GM21381 (cell line): ENCODE measurements at regions not wholly inside any gene's neighbourhood (a gene's known extent, or its start where the extent isn't known, plus 50 kb on each side); places are given as distances from the start of the nearest gene placed in this dataset.
"Not testable (repeated sequence)": the region's sequence is repeated elsewhere in the genome, so short reads cannot be mapped to it uniquely, and the experiment has no call there.

Experiments
- ATAC-seq: cut with Tn5 transposase; IDR thresholded peaks from one replicate; pipeline ENCODE4 v1.9.1; 2021; ENCODE audit warnings: mild to moderate bottlenecking, moderate library complexity; ENCODE audit not compliant: unreplicated experiment

DNA sequence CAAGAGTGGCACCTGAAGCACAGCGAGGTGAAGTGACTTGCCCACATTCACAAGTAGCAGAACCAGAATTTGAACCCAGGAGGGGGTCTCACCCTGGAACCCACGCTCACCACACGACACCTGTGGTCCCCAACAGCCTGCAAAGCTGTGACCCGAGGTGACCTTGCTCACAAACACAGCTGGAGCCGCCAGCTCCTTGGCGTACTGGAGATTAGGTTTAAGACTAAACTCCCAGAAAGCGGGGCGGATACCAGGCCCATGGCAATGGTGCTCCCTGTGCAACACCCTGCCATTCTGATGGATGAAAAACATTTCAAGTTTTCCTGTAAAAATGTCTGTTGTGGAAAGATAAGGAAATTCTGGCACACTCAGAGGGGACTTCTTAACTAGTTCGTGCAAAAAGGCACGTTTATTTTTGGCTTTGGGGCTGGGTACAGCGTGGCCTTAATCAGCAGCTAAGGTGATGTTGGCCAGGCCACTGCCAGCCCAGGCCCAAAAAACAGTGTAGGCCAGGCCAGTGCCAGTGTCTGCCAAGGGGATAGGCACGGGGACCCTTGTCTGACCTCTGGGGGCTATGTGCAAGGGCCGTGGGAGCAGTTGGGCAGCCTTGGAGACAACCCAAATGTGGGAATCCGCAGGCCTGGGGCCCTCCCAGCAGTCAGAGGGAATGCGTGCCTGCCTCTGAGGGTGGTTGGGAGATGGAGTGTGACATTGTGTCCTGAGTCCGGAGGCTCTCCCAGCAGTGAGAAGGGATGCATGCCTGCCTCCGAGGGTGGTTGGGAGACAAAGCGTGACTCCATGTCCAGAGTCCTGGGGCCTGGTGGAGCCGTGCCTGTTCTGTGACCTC is 185.0 kb upstream of the HS6ST1 start:
- no peak for ATAC-seq

DNA sequence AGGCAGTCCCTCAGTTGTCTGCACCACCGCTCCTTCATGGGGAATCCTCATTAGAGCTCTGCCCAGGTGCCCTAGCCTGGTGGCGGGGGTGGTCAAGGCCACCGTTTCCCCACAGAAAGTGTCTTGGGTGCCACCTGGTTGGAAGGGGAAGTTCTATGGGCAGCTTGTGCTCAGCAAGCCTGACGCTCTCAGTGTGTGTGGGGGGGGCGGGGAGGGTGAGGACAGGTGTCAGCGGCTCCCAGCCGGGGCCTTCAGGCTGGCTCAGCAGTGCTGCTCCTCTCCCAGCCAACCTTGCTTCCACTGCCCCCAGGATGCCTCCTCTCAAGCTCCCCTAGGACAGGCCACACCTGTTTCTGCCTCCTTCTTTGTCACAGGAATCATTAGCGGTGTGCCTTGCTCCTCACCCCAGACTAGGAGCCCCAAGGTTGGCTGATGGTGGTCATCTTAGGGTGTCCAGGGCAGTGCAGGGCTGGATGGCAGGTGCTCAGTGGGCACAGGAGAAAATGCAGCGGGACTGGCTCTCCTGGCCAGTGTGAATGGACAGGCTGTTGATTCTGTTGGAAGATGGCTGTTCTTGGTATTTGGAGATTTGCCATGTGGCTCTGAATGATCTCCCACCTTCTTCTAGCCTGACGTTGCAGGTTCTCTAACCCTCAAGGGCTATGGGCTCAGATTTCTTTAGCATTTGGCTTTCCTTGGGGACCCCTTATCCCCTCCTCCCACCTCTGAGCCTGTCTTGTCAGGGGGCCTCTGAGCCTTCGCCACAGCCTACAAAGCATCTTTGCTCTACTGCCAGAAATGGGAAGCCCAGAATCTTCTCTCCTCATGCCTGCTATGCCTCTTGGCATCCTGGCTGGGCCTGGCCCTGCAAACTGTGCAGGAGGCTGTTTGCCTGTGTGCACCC is 185.8 kb upstream of the HS6ST1 start:
- no peak for ATAC-seq

DNA sequence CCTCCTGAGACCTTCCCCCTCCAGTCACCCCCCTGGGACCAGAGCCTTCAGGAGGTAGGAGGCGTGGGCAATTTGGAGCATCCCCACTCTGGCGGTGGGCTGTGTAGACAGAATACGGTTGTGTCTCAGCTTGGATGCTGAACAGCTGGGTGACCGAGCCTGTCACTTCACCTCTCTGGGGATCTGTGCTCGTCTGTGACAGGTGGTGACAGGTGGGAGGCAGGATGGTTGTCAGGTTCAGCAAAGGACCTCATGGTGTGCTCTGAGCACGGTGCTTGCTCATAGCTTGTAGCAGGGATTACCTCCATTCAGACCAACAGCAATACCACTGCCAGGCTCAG is 186.5 kb upstream of the HS6ST1 start:
- ATAC-seq: no peak

DNA sequence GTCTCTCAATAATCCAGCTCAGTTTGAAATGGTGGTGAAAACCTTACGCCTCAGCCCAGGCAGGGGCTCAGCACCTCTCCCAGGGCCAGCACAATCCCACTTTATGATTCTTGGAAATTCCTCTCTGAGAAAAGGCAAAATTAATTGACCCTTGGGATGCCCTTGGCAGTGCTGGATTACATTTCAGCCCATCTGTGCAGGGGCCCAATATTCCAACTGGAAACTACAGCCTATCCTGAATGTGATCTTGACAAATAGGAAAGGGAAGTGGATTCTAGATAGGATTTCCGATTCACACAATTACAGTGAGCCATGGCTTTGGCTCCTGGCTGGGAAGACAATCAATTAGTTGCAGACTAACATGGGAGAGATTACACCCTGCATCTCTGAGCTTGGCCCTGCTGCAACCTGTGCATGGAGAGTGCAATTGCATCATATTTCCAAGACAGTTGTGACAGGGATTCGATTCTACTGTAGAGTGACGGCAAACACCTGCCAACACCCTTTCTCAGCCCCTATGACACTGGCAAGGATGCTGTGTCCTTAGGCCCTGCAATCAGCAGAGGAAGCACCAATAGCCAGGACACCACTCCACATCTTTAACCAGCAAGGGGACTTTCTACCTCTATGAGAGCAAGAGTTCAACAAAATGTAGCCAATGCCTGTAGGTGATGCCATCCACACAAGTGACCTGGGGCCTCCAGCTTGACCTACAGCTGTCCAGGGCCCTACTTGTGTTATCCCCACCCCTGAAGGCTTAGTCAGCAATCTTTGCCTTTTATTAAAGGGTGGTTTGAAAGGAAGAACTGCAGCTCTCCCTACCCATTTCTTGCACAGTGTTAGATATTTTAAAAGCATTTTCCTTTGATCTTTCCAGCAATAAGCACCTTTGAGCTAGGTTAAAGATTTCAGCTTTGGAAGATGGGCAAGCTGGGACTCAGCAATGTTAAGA is 187.2 kb upstream of the HS6ST1 start:
- ATAC-seq: no peak

DNA sequence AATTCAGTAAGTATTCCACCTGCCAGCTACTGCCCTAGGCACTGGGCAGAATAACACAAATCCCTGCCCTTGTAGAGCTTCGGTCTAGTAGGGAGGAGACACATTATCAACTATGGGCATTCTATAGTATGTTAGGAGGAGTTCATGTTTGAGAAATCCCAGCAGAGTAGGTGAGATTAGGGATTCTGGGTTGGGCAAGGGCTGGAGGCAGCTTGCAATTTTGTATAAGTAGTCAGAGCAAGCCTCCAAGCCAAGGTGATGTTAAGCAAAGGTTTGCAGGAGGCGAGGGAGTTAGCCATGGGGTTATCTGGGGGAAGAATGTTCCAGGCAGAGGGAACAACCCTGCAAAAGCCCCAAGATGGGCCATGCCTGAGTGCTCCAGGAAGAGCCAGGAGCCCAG is 187.9 kb upstream of the HS6ST1 start:
- ATAC-seq: no peak

DNA sequence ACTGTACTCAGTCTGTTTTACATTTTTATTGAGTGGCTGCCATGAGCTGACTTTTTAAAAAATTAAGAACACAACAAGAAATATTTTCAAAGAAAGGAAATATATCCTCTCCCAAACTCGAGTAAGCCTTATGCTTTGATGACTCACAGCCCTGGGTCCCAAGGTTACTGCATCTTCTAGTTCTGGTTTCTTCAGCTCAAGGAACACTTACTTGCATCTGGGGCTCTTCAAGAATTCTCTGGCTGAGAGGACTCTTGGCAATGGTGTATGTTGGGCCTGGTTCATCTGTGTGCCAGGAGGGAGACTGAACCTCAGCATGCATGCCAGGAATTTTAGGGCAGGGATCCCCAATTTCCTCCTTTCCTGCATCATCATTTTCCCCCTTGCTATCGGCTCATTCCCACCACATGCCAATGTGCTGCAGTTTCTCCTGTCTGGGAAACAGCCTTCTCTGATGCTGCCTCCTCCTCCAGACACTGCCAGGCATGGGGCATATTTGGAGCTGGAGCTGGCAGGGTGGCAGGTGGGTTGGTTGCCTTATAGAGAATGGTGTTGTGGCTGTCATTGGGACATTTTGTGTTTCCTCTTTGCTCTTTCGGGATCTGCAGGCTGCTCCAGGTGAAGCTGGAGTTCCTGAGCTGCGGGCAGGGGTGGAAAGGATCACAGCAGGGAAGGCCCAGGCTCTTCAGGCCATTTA is 192.2 kb upstream of the HS6ST1 start:
- ATAC-seq: no peak

DNA sequence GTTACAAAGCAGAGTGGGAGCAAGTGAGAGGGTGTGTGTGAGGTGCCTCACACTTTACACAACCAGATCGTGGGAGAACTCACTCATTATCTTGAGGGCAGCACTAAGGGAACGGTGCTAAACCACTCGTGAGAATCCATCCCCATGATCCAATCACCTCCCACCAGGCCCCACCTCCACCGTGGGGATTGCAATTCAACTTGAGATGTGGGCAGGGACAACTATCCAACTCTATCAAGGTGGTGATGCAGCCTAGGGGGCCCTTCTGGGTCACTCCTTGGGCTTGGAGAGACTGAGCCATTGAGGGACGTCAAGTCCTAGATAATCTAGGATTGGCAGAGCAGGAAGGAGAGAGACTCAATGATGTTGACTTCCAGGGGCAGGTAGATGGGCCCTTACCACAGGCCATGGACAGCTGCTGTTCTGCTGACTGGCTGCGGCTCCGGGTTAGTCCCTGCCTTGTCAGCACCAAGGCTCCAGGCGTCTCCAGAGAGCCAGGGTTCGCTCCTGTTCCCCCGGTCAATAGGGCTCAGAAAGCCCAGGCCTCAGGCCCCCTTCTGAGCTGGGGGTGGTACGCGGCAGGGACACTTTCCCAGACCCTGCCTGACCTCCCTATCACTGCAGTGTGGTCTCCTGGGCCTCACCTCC is 193.2 kb upstream of the HS6ST1 start:
- ATAC-seq: no peak

DNA sequence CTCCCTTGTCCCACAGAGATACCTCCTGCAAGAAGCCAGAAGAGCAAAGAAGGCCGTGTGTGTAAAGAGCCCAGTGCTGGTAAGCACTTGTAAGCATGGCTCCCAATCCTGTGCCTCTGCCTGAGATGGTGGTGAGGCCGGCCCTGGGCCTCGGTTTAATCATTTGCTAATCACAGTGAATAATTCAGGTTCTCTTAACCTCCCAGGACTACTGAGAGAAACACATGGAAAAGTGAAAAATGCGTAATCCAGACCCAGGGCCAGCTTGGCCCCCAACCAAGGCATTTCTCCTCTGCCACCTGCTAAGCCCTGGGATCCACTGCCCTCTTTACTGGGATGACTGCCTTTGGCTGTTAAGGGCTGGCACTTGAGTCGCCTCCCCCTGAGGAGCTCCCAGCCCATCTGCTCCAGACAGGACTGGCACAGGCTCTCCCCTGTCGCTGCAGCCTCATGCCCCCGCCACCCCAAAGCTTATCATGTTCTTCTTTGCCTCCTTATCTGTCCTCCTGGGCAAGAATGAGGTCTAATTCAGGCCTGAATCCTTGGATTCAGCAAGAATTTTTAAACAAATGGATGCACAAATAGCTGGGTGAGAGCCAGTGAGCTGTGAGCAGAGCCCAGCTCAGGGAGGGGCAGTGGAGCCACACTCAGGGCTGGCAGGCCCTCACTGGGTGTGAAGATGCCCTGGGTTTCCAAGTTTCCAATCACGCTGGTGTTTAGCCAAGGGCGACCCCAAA is 193.9 kb upstream of the HS6ST1 start:
- no peak for ATAC-seq

DNA sequence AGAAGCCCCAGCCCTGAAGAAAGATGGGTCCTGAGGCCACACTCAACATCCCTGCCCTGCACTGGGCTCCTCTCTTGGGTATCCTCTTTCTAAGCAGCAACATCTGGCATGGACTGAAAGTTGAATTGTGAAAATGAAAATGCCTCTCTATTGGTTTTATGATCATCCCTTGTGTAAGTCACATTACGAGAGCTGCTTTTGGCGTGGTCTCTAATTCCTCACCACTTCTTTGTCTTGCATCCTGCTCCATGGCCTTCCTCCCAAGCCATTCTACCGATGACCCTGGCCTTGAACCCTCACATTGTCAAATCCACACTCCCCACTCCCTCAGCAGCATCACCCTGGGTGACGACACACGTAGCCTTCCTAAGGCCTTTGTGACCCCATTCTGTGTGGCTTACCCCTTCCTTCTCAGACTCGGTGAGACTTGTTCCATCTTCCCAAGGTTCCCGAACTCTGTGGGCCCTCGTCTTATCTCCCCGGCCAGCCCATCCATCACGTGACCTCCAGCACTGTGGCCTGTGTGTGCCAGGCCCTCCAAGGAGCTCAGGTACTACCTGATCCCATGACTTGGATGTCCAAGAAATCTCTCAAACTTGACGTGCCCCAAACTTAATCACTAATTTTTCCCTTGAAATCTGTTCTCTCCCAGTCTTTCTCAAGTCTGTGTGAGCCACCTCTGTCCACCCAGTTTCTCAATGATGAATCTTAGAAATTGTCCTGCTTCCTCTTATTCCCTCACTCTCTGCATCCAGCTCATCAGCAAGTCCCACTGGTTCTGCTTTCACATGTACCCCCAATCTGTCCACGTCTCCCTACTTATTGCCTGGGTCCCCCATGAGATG is 194.7 kb upstream of the HS6ST1 start:
- ATAC-seq: no peak

DNA sequence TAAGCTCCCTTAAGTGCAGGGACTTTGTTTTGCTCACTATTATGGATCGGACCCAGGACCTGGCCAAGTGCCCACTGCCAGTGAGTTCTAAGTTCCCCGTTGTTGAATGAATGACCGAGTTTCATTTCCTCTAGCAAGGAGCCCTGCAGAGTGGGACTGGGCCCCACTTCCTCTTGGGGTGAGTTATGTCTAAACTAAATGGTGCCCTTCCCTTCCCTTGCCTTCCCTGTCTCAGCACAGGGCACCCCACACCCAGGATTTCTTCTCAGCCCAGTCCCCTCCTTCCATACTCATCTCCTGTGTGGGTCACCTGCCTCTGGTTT is 195.3 kb upstream of the HS6ST1 start:
- ATAC-seq: peak; percentile 66

GRCh38 chr2:128514555-128514955 is 195.9 kb upstream of the HS6ST1 start:
- ATAC-seq: no peak

- no peak for ATAC-seq
Measured at GRCh38 chr2:128516938-128517337, 198.3 kb upstream of the HS6ST1 start.

DNA sequence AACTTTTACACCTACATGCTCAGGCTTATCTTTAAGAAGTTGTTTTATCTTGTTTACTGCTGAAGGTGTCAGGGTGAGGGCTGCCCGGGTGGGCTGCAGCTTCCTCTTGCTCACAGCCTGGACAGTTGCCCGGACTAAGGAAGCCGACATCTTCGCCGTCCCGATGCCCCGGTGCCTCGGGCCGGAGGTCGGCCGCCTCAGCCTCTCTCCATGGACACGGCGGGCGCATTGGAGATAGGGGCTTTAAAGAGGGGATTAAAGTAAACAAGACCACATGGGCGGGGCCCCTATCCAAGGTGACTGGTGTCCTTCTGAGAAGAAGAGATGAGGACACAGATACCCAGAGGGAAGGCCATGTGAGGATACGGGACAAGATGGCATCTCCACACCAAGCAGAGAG is 200.4 kb upstream of the HS6ST1 start:
- not testable (repeated sequence) for ATAC-seq

GRCh38 chr2:128519517-128520215 is 201.0 kb upstream of the HS6ST1 start:
- ATAC-seq: no peak

DNA sequence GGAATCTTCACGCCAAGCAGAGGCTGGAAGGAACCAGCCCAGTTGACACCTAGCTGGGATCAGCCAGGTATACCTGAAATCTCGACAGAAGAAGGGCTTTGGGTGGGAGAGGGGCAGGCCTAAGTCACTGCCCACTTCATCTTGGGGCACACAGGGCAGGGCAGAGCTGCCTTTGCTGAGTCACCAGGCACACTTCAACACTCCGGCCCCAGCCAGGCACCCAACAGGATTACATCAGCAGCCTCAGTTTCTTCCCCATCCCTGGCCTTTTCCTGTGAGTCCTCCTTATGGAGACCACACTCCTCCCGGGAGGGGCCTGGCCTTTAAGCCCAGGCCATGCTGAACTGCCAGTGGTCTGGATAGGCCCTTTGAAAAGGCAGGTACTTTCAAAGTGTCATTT is 201.7 kb upstream of the HS6ST1 start:
- no peak for ATAC-seq

DNA sequence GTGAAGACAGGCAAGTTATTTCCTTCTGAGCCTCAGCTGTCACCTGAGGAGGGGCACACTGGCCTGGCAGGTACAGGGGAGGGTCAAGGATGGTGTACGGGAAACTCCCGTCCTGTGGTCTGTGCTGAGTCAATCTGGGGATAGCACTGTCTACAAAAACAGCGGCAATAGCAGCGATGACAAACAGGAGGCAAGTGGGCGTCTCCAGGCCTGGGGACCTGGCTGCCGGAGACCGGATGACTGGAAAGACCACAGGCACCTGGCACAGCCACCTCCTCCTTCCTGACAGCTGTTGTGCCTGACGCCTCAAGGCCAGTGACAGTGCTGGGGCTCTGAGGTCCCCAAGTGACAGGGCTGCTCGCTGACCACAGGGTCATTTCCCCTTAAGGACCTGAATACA is 202.1 kb upstream of the HS6ST1 start:
- ATAC-seq: peak; percentile 89

DNA sequence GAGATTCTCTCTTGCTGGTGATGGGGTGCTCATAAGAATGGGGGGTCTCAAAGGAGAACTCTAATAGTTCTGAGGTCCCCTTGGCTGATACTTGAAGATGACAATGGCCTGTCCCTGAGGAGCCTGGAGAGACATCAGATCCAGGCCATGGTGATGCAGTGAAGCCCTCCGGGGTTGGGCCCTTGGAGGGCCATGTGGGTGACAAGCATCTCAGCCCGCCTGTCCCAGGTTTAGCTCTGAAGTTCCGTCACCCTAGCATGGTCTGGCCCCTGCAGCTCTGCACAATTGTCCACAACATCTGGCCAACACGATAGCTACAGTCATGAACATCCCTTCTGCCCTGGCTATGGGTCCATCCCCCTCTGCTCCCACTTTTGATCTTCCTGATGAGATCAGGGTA is 202.8 kb upstream of the HS6ST1 start:
- no peak for ATAC-seq

- no peak for ATAC-seq
Measured at GRCh38 chr2:128522829-128523228, 204.2 kb upstream of the HS6ST1 start.
